HG03095 (cell line): ENCODE measurements at regions not wholly inside any gene's neighbourhood (a gene's known extent, or its start where the extent isn't known, plus 50 kb on each side); places are given as distances from the start of the nearest gene placed in this dataset.
"Not testable (repeated sequence)": the region's sequence is repeated elsewhere in the genome, so short reads cannot be mapped to it uniquely, and the experiment has no call there.

Experiments used
- ATAC-seq: cut with Tn5 transposase; IDR thresholded peaks from one replicate; pipeline ENCODE4 v1.9.1; 2021; ENCODE audit warnings: moderate library complexity; ENCODE audit not compliant: unreplicated experiment

- ATAC-seq, result no peak
Measured at GRCh38 chr12:25384038-25384892, 133.5 kb upstream of the KRAS start.

- no peak for ATAC-seq
Measured at GRCh38 chr12:25382311-25383106, 131.8 kb upstream of the KRAS start.

- ATAC-seq, result no peak
Measured at GRCh38 chr12:25377469-25378177, 126.9 kb upstream of the KRAS start.

- no peak for ATAC-seq
Measured at GRCh38 chr12:25376985-25377384, 126.3 kb upstream of the KRAS start.

GRCh38 chr12:25376407-25376806, 125.7 kb upstream of the KRAS start:
- ATAC-seq, result no peak

- ATAC-seq, result no peak
Measured at GRCh38 chr12:25372969-25373817, 122.5 kb upstream of the KRAS start.

- no peak for ATAC-seq
Measured at GRCh38 chr12:25372002-25372401, 121.3 kb upstream of the KRAS start.

GRCh38 chr12:25368557-25368956, 117.8 kb upstream of the KRAS start:
- no peak for ATAC-seq

GRCh38 chr12:25366122-25366521, 115.4 kb upstream of the KRAS start:
- no peak for ATAC-seq

- ATAC-seq, result peak; percentile 6
Measured at GRCh38 chr12:25365340-25365730, 114.6 kb upstream of the KRAS start.

- ATAC-seq, result peak; percentile 86
Measured at GRCh38 chr12:25364529-25365339, 114.0 kb upstream of the KRAS start.

GRCh38 chr12:25362646-25363045, 111.9 kb upstream of the KRAS start:
- ATAC-seq, result no peak

- no peak for ATAC-seq
Measured at GRCh38 chr12:25361511-25361910, 110.8 kb upstream of the KRAS start.

GRCh38 chr12:25357595-25357994, 106.9 kb upstream of the KRAS start:
- no peak for ATAC-seq

- ATAC-seq, result not testable (repeated sequence)
Measured at GRCh38 chr12:25352942-25353341, 102.2 kb upstream of the KRAS start.

GRCh38 chr12:25352083-25352918, 101.6 kb upstream of the KRAS start:
- no peak for ATAC-seq

GRCh38 chr12:25348593-25348895, 97.8 kb upstream of the KRAS start:
- ATAC-seq, result no peak

- ATAC-seq, result no peak
Measured at GRCh38 chr12:25347716-25348592, 97.2 kb upstream of the KRAS start.
